Suprapubic skin (tissue), 4 donors: ENCODE measurements at regions not wholly inside any gene's neighbourhood (a gene's known extent, or its start where the extent isn't known, plus 50 kb on each side); places are given as distances from the start of the nearest gene placed in this dataset.

Experiments used
- DNase-seq, 2 donors: peaks; one replicate each; pipeline ENCODE4 v3.0.0-alpha.2; 2019; ENCODE audit warnings: low spot score in 2 of 2
- H3K27ac ChIP-seq: fragments of 200-600 bp; sonication (generic); one replicate; pipeline ENCODE4 v1.5.1; 2019
- H3K27me3 ChIP-seq: fragments of 200-600 bp; sonication (generic); one replicate; pipeline ENCODE4 v1.5.1; 2019
- H3K36me3 ChIP-seq: fragments of 200-600 bp; sonication (generic); one replicate; pipeline ENCODE4 v1.5.1; 2019
- H3K4me1 ChIP-seq: fragments of 200-600 bp; sonication (generic); one replicate; pipeline ENCODE4 v1.5.1; 2019
- H3K4me3 ChIP-seq: fragments of 200-600 bp; sonication (generic); one replicate; pipeline ENCODE4 v1.5.1; 2019; ENCODE audit warnings: mild to moderate bottlenecking
- H3K9me3 ChIP-seq: fragments of 200-600 bp; sonication (generic); one replicate; pipeline ENCODE4 v1.5.1; 2019
- CTCF ChIP-seq, 2 donors: fragments of 200-600 bp in 1 of 2; fragments of 450-650 bp in 1 of 2; sonication (generic) in 1 of 2; IDR thresholded peaks; one replicate each; pipeline ENCODE4 v1.5.1; 2016 to 2019; ENCODE audit warnings: antibody characterized with exemption in 2 of 2, mild to moderate bottlenecking in 1 of 2, moderate library complexity in 1 of 2
- EP300 ChIP-seq: sonication (generic); formaldehyde crosslinking; IDR thresholded peaks from one replicate; pipeline ENCODE4 v1.6.1; 2017; ENCODE audit warnings: antibody characterized with exemption
- POLR2A ChIP-seq, 2 donors: fragments of 450-650 bp; IDR thresholded peaks; one replicate each; pipeline ENCODE4 v1.6.1; 2017; ENCODE audit warnings: antibody characterized with exemption in 2 of 2, mild to moderate bottlenecking in 2 of 2, moderate library complexity in 2 of 2
- POLR2AphosphoS5 ChIP-seq, 3 donors: sonication (generic); formaldehyde crosslinking; IDR thresholded peaks; one replicate each; pipeline ENCODE4 v1.6.1; 2017; ENCODE audit warnings: antibody characterized with exemption in 3 of 3
- WGBS: methylation state at CpG from one replicate; pipeline ENCODE4 v1.1.5; 2018; 5-methylcytosine and 5-hydroxymethylcytosine counted together

GRCh38 chr18:33875029-33875565 lies 297.1 kb downstream of the ASXL3 start:
- no peak overlapping the region for H3K27ac ChIP-seq
- DNase-seq, result no peak
- no peak for TF ChIP-seq CTCF (IDR thresholded peaks at IDR 0.05)
- TF ChIP-seq POLR2A (IDR thresholded peaks at IDR 0.05), result no peak
- TF ChIP-seq POLR2AphosphoS5 (IDR thresholded peaks at IDR 0.05), result no peak
- no peak for TF ChIP-seq EP300

GRCh38 chr18:33873112-33873511 lies 295.1 kb downstream of the ASXL3 start:
- no peak for DNase-seq
- H3K36me3 ChIP-seq, result no peaks in the 10 kb centered on the region
- H3K4me3 ChIP-seq, result no peak overlapping the region
- no peak overlapping the region for H3K27ac ChIP-seq
- 53% methylated on average over 3 of the region's 3 CpGs for WGBS
- H3K27me3 ChIP-seq, result no peaks in the 10 kb centered on the region
- H3K9me3 ChIP-seq, result no peaks in the 10 kb centered on the region
- no peaks in the 10 kb centered on the region for H3K4me1 ChIP-seq
- no peak for TF ChIP-seq CTCF (IDR thresholded peaks at IDR 0.05)
- no peak for TF ChIP-seq POLR2AphosphoS5 (IDR thresholded peaks at IDR 0.05)
- no peak for TF ChIP-seq POLR2A (IDR thresholded peaks at IDR 0.05)
- no peak for TF ChIP-seq EP300

More at GRCh38 chr18:33875029-33875565, 297.1 kb downstream of the ASXL3 start:
- H3K27me3 ChIP-seq, result no peaks in the 10 kb centered on the region
- no peaks in the 10 kb centered on the region for H3K4me1 ChIP-seq
- no peak overlapping the region for H3K4me3 ChIP-seq
- H3K36me3 ChIP-seq, result no peaks in the 10 kb centered on the region
- 72% methylated on average over 2 of the region's 2 CpGs for WGBS
- no peaks in the 10 kb centered on the region for H3K9me3 ChIP-seq

GRCh38 chr18:33871363-33872025 lies 293.5 kb downstream of the ASXL3 start:
- TF ChIP-seq EP300 (no peak), POLR2AphosphoS5 (IDR thresholded peaks at IDR 0.05) (no peak), CTCF (IDR thresholded peaks at IDR 0.05) (no peak)
- 86% methylated on average over 2 of the region's 2 CpGs for WGBS
- no peak overlapping the region for H3K4me3 ChIP-seq
- H3K4me1 ChIP-seq, result no peaks in the 10 kb centered on the region
- no peak overlapping the region for H3K27ac ChIP-seq
- no peaks in the 10 kb centered on the region for H3K36me3 ChIP-seq
- H3K27me3 ChIP-seq, result no peaks in the 10 kb centered on the region
- no peak for DNase-seq
- no peaks in the 10 kb centered on the region for H3K9me3 ChIP-seq

GRCh38 chr18:33870059-33870458 lies 292.0 kb downstream of the ASXL3 start:
- Histone ChIP-seq H3K36me3 (no peaks in the 10 kb centered on the region), H3K4me3 (no peak overlapping the region), H3K27ac (no peak overlapping the region), H3K4me1 (no peaks in the 10 kb centered on the region), H3K9me3 (no peaks in the 10 kb centered on the region), H3K27me3 (no peaks in the 10 kb centered on the region)
- no peak for DNase-seq
- TF ChIP-seq POLR2AphosphoS5 (IDR thresholded peaks at IDR 0.05) (no peak), EP300 (no peak), POLR2A (IDR thresholded peaks at IDR 0.05) (no peak), CTCF (IDR thresholded peaks at IDR 0.05) (no peak)

GRCh38 chr18:33866386-33866785 lies 288.4 kb downstream of the ASXL3 start:
- Histone ChIP-seq H3K4me3 (no peak overlapping the region), H3K27me3 (no peaks in the 10 kb centered on the region), H3K4me1 (no peaks in the 10 kb centered on the region), H3K9me3 (no peaks in the 10 kb centered on the region), H3K36me3 (no peaks in the 10 kb centered on the region), H3K27ac (no peak overlapping the region)
- TF ChIP-seq EP300, result no peak
- TF ChIP-seq CTCF (IDR thresholded peaks at IDR 0.05), result no peak
- no peak for TF ChIP-seq POLR2AphosphoS5 (IDR thresholded peaks at IDR 0.05)
- no peak for TF ChIP-seq POLR2A (IDR thresholded peaks at IDR 0.05)
- WGBS, result 83% methylated on average over 1 of the region's 1 CpG
- no peak for DNase-seq
